ENCODE measurements at regions not wholly inside any gene's neighbourhood (a gene's known extent, or its start where the extent isn't known, plus 50 kb on each side); places are given as distances from the start of the nearest gene placed in this dataset.
"Not testable (repeated sequence)": the region's sequence is repeated elsewhere in the genome, so short reads cannot be mapped to it uniquely, and the experiment has no call there.

- DNase-seq (ENCODE audit: low read depth) = no peak
Observed at GRCh38 chr6:155656024-155656423, 200.4 kb upstream of the NOX3 start.

GRCh38 chr6:155654474-155654873 lies 198.8 kb upstream of the NOX3 start:
- DNase-seq (ENCODE audit: low read depth) = no peak

- no peak for DNase-seq (ENCODE audit: low read depth)
Observed at GRCh38 chr6:155648301-155648700, 192.7 kb upstream of the NOX3 start.

GRCh38 chr6:155647354-155647753 lies 191.7 kb upstream of the NOX3 start:
- no peak for DNase-seq (ENCODE audit: low read depth)

GRCh38 chr6:155646443-155646842 lies 190.8 kb upstream of the NOX3 start:
- no peak for DNase-seq (ENCODE audit: low read depth)

GRCh38 chr6:155645325-155645724 lies 189.7 kb upstream of the NOX3 start:
- DNase-seq (ENCODE audit: low read depth) = peak; percentile 34

- no peak for DNase-seq (ENCODE audit: low read depth)
Observed at GRCh38 chr6:155641603-155642002, 186.0 kb upstream of the NOX3 start.

- DNase-seq (ENCODE audit: low read depth) = peak; percentile 6
Observed at GRCh38 chr6:155638200-155638599, 182.6 kb upstream of the NOX3 start.

- DNase-seq (ENCODE audit: low read depth) = no peak
Observed at GRCh38 chr6:155635416-155635815, 179.8 kb upstream of the NOX3 start.

GRCh38 chr6:155630085-155630484 lies 174.4 kb upstream of the NOX3 start:
- peak; percentile 1 for DNase-seq (ENCODE audit: low read depth)

GRCh38 chr6:155629652-155630051 lies 174.0 kb upstream of the NOX3 start:
- DNase-seq (ENCODE audit: low read depth) = no peak

GRCh38 chr6:155628306-155628705 lies 172.7 kb upstream of the NOX3 start:
- no peak for DNase-seq (ENCODE audit: low read depth)

- DNase-seq (ENCODE audit: low read depth) = not testable (repeated sequence)
Observed at GRCh38 chr6:155627722-155628212, 172.1 kb upstream of the NOX3 start.

GRCh38 chr6:155623450-155624178 lies 168.0 kb upstream of the NOX3 start:
- no peak for DNase-seq (ENCODE audit: low read depth)

GRCh38 chr6:155614606-155615005 lies 159.0 kb upstream of the NOX3 start:
- no peak for DNase-seq (ENCODE audit: low read depth)

GRCh38 chr6:155611742-155612141 lies 156.1 kb upstream of the NOX3 start:
- DNase-seq (ENCODE audit: low read depth) = no peak

- DNase-seq (ENCODE audit: low read depth) = peak; percentile 16
Observed at GRCh38 chr6:155604991-155605390, 149.4 kb upstream of the NOX3 start.

- no peak for DNase-seq (ENCODE audit: low read depth)
Observed at GRCh38 chr6:155599561-155599960, 143.9 kb upstream of the NOX3 start.

GRCh38 chr6:155599160-155599559 lies 143.5 kb upstream of the NOX3 start:
- no peak for DNase-seq (ENCODE audit: low read depth)

- no peak for DNase-seq (ENCODE audit: low read depth)
Observed at GRCh38 chr6:155595284-155595683, 139.6 kb upstream of the NOX3 start.

GRCh38 chr6:155591741-155592140 lies 136.1 kb upstream of the NOX3 start:
- no peak for DNase-seq (ENCODE audit: low read depth)

- DNase-seq (ENCODE audit: low read depth) = no peak
Observed at GRCh38 chr6:155589190-155589589, 133.6 kb upstream of the NOX3 start.

GRCh38 chr6:155587817-155588216 lies 132.2 kb upstream of the NOX3 start:
- no peak for DNase-seq (ENCODE audit: low read depth)

- DNase-seq (ENCODE audit: low read depth) = no peak
Observed at GRCh38 chr6:155586090-155586489, 130.5 kb upstream of the NOX3 start.
